Astrocyte (in vitro differentiated cells and primary cell): ENCODE measurements at regions not wholly inside any gene's neighbourhood (a gene's known extent, or its start where the extent isn't known, plus 50 kb on each side); places are given as distances from the start of the nearest gene placed in this dataset.

ENCODE experiments used
- DNase-seq: peaks from one replicate; pipeline ENCODE4 v3.0.0-alpha.2; 2010; ENCODE audit warnings: low read depth
- FAIRE-seq: peaks from 2 replicates; lab custom pipeline; 2011; peaks lifted over from hg19 to GRCh38; lab: Jason Lieb, UNC
- H2AFZ ChIP-seq: 2 replicates; pipeline ENCODE4 v1.6.0; 2012; ENCODE audit warnings: low read depth, low read length, inconsistent platforms
- H3K27ac ChIP-seq: 2 replicates; pipeline ENCODE4 v1.5.1; 2011; ENCODE audit warnings: low read depth, low read length, inconsistent platforms
- H3K27me3 ChIP-seq: 2 replicates; pipeline ENCODE4 v1.6.0; 2011; ENCODE audit warnings: low read length, inconsistent platforms; ENCODE audit not compliant: insufficient read depth
- H3K36me3 ChIP-seq: 2 replicates; pipeline ENCODE4 v1.5.1; 2011; ENCODE audit warnings: low read length, inconsistent platforms; ENCODE audit not compliant: insufficient read depth
- H3K4me1 ChIP-seq: 2 replicates; pipeline ENCODE4 v1.5.1; 2011; ENCODE audit warnings: low read length, inconsistent platforms; ENCODE audit not compliant: insufficient read depth
- H3K4me2 ChIP-seq: 2 replicates; pipeline ENCODE4 v1.6.0; 2012; ENCODE audit warnings: low read length, inconsistent platforms
- H3K4me3 ChIP-seq: 2 replicates; pipeline ENCODE4 v1.5.1; 2011; ENCODE audit warnings: low read depth, mild to moderate bottlenecking, low read length, inconsistent platforms; ENCODE audit not compliant: insufficient read depth
- H3K79me2 ChIP-seq: 2 replicates; pipeline ENCODE4 v1.6.0; 2012; ENCODE audit warnings: mild to moderate bottlenecking, low read length, inconsistent platforms; ENCODE audit not compliant: insufficient read depth
- H3K9ac ChIP-seq: 2 replicates; pipeline ENCODE4 v1.6.0; 2012; ENCODE audit warnings: mild to moderate bottlenecking, low read length, inconsistent platforms
- H3K9me3 ChIP-seq: 2 replicates; pipeline ENCODE4 v1.5.1; 2012; ENCODE audit warnings: low read depth, mild to moderate bottlenecking, low read length, inconsistent platforms; ENCODE audit not compliant: insufficient read depth
- H4K20me1 ChIP-seq: 2 replicates; pipeline ENCODE4 v1.6.0; 2012; ENCODE audit warnings: low read length, inconsistent platforms; ENCODE audit not compliant: insufficient read depth
- H3K27ac Mint-ChIP-seq: one replicate; pipeline ENCODE4 v1.8.0; 2021; ENCODE audit warnings: mild to moderate bottlenecking, mixed read lengths; ENCODE audit not compliant: unreplicated experiment
- H3K27me3 Mint-ChIP-seq: one replicate; pipeline ENCODE4 v1.8.0; 2021; ENCODE audit warnings: low read depth, mixed read lengths; ENCODE audit not compliant: unreplicated experiment
- H3K36me3 Mint-ChIP-seq: one replicate; pipeline ENCODE4 v1.8.0; 2021; ENCODE audit warnings: low read depth, mixed read lengths; ENCODE audit not compliant: unreplicated experiment
- H3K4me1 Mint-ChIP-seq: one replicate; pipeline ENCODE4 v1.8.0; 2021; ENCODE audit warnings: low read depth, mixed read lengths; ENCODE audit not compliant: unreplicated experiment
- H3K4me3 Mint-ChIP-seq: one replicate; pipeline ENCODE4 v1.8.0; 2021; ENCODE audit warnings: mild to moderate bottlenecking, moderate library complexity, mixed read lengths; ENCODE audit not compliant: unreplicated experiment
- H3K9me3 Mint-ChIP-seq: one replicate; pipeline ENCODE4 v1.8.0; 2021; ENCODE audit warnings: mild to moderate bottlenecking, mixed read lengths; ENCODE audit not compliant: unreplicated experiment
- EZH2 ChIP-seq: IDR thresholded peaks from 2 replicates; pipeline ENCODE4 v1.6.1; 2012; ENCODE audit warnings: mild to moderate bottlenecking, low read length, inconsistent platforms; ENCODE audit not compliant: insufficient read depth
- TF ChIP-seq, protein P1 (sequence below): IDR thresholded peaks from 2 replicates; pipeline ENCODE4 v1.5.1; 2011; ENCODE audit warnings: low read depth, mild to moderate bottlenecking, inconsistent platforms, low read length, moderate library complexity; ENCODE audit not compliant: insufficient read depth

DNA sequence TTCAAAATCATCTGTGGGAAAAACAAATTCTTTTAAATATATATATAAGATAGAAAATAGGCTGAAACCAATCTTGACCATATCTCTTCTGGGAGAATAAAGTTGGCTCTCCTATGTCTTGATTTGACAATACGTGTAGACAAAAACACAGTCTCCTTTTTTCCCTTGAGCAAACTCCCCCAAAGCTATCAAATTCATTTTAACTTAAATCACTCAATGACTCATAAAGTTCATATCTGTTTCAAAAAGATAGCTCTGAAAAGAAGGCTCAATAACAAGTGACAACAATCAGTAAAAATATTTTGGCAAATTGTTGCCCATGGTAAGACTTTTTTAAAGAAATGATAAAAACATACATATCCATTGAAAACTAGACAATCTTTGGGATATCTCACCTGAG is 236.0 kb upstream of the TENT5A start:
- peak; percentile 5 for FAIRE-seq
- no peak overlapping the region for H3K4me2 ChIP-seq
- TF ChIP-seq EZH2 = no peak
- TF ChIP-seq, protein P1, sequence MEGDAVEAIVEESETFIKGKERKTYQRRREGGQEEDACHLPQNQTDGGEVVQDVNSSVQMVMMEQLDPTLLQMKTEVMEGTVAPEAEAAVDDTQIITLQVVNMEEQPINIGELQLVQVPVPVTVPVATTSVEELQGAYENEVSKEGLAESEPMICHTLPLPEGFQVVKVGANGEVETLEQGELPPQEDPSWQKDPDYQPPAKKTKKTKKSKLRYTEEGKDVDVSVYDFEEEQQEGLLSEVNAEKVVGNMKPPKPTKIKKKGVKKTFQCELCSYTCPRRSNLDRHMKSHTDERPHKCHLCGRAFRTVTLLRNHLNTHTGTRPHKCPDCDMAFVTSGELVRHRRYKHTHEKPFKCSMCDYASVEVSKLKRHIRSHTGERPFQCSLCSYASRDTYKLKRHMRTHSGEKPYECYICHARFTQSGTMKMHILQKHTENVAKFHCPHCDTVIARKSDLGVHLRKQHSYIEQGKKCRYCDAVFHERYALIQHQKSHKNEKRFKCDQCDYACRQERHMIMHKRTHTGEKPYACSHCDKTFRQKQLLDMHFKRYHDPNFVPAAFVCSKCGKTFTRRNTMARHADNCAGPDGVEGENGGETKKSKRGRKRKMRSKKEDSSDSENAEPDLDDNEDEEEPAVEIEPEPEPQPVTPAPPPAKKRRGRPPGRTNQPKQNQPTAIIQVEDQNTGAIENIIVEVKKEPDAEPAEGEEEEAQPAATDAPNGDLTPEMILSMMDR = no peak
- no peak for DNase-seq
- H3K36me3 Mint-ChIP-seq = no peaks in the 10 kb centered on the region
- no peaks in the 10 kb centered on the region for H3K9me3 Mint-ChIP-seq
- H3K27me3 Mint-ChIP-seq = no peaks in the 10 kb centered on the region
- no peak overlapping the region for H3K9ac ChIP-seq
- no peak overlapping the region for H3K4me3 Mint-ChIP-seq
- H3K4me1 Mint-ChIP-seq = no peaks in the 10 kb centered on the region
- H3K4me1 ChIP-seq = no peaks in the 10 kb centered on the region
- no peaks in the 10 kb centered on the region for H4K20me1 ChIP-seq
- no peak overlapping the region for H3K27ac Mint-ChIP-seq
- H3K36me3 ChIP-seq = no peaks in the 10 kb centered on the region
- no peaks in the 10 kb centered on the region for H3K9me3 ChIP-seq
- no peaks in the 10 kb centered on the region for H3K27me3 ChIP-seq
- no peaks in the 10 kb centered on the region for H3K79me2 ChIP-seq
- H3K4me3 ChIP-seq = no peak overlapping the region
- H2AFZ ChIP-seq = no peak overlapping the region
- no peak overlapping the region for H3K27ac ChIP-seq

DNA sequence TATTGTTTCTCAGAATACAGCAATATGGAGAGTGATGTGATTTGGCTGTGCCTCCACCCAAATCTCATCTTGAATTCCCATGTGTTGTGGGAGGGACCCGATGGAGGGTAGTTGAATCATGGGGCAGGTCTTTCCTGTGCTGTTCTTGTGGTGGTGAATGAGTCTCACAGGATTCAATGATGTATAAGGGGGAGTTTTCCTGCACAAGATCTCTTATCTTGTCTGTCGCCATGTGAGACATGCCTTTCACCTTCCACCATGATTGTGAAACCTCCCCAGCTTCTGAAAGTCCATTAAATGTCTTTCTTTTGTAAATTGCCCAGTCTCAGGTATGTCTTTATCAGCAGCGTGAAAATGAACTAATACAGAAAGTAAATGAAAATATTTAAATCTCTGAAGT is 234.8 kb upstream of the TENT5A start:
- H2AFZ ChIP-seq = no peak overlapping the region
- Mint-ChIP-seq H3K4me3 (no peak overlapping the region), H3K4me1 (peaks cover 7% of the 10 kb centered on the region), H3K27ac (no peak overlapping the region), H3K36me3 (no peaks in the 10 kb centered on the region), H3K9me3 (no peaks in the 10 kb centered on the region), H3K27me3 (no peaks in the 10 kb centered on the region)
- no peak overlapping the region for H3K9ac ChIP-seq
- peaks cover 1% of the 10 kb centered on the region for H3K4me1 ChIP-seq
- no peaks in the 10 kb centered on the region for H3K27me3 ChIP-seq
- no peak overlapping the region for H3K4me3 ChIP-seq
- no peak for FAIRE-seq
- H3K36me3 ChIP-seq = no peaks in the 10 kb centered on the region
- no peaks in the 10 kb centered on the region for H3K9me3 ChIP-seq
- no peaks in the 10 kb centered on the region for H3K79me2 ChIP-seq
- no peaks in the 10 kb centered on the region for H4K20me1 ChIP-seq
- no peak for DNase-seq
- TF ChIP-seq EZH2 = no peak
- TF ChIP-seq, protein P1 = no peak
- H3K27ac ChIP-seq = no peak overlapping the region
- H3K4me2 ChIP-seq = no peak overlapping the region

GRCh38 chr6:81985191-81985590 is 232.7 kb upstream of the TENT5A start:
- no peak for TF ChIP-seq EZH2
- TF ChIP-seq, protein P1 = no peak
- DNase-seq = no peak
- Histone ChIP-seq H3K27me3 (no peaks in the 10 kb centered on the region), H3K79me2 (no peaks in the 10 kb centered on the region), H2AFZ (no peak overlapping the region), H3K4me3 (no peak overlapping the region), H3K4me1 (peaks cover 9% of the 10 kb centered on the region), H3K27ac (no peak overlapping the region), H3K9me3 (no peaks in the 10 kb centered on the region), H4K20me1 (no peaks in the 10 kb centered on the region), H3K9ac (no peak overlapping the region), H3K4me2 (no peak overlapping the region), H3K36me3 (no peaks in the 10 kb centered on the region)
- Mint-ChIP-seq H3K27ac (no peak overlapping the region), H3K4me3 (no peak overlapping the region), H3K9me3 (no peaks in the 10 kb centered on the region), H3K27me3 (no peaks in the 10 kb centered on the region), H3K4me1 (peaks cover 17% of the 10 kb centered on the region), H3K36me3 (no peaks in the 10 kb centered on the region)
- no peak for FAIRE-seq
